Endothelial cell (in vitro differentiated cells): ENCODE measurements at regions not wholly inside any gene's neighbourhood (a gene's known extent, or its start where the extent isn't known, plus 50 kb on each side); places are given as distances from the start of the nearest gene placed in this dataset.

Experiments used
- DNase-seq: peaks from one replicate; pipeline ENCODE4 v3.0.0; 2021; ENCODE audit warnings: low spot score
- H3K27ac Mint-ChIP-seq: one replicate; pipeline ENCODE4 v1.8.0; 2021; ENCODE audit warnings: mixed read lengths, inconsistent platforms; ENCODE audit not compliant: unreplicated experiment
- H3K27me3 Mint-ChIP-seq: one replicate; pipeline ENCODE4 v1.8.0; 2021; ENCODE audit warnings: mild to moderate bottlenecking, moderate library complexity, mixed read lengths, inconsistent platforms; ENCODE audit not compliant: unreplicated experiment
- H3K36me3 Mint-ChIP-seq: one replicate; pipeline ENCODE4 v1.8.0; 2021; ENCODE audit warnings: mild to moderate bottlenecking, low read depth, mixed read lengths, inconsistent platforms; ENCODE audit not compliant: unreplicated experiment
- H3K4me1 Mint-ChIP-seq: one replicate; pipeline ENCODE4 v1.8.0; 2021; ENCODE audit warnings: mild to moderate bottlenecking, mixed read lengths, inconsistent platforms; ENCODE audit not compliant: unreplicated experiment
- H3K4me3 Mint-ChIP-seq: one replicate; pipeline ENCODE4 v1.8.0; 2021; ENCODE audit warnings: mild to moderate bottlenecking, mixed read lengths, inconsistent platforms; ENCODE audit not compliant: unreplicated experiment
- H3K9me3 Mint-ChIP-seq: one replicate; pipeline ENCODE4 v1.8.0; 2021; ENCODE audit warnings: mixed read lengths, inconsistent platforms; ENCODE audit not compliant: unreplicated experiment
- TF ChIP-seq, protein P1 (sequence below): fragments of 200-600 bp; sonication (generic); IDR thresholded peaks from one replicate; pipeline ENCODE4 v1.5.0; 2021; ENCODE audit warnings: antibody characterized with exemption; ENCODE audit not compliant: unreplicated experiment

- H3K4me1 Mint-ChIP-seq: no peaks in the 10 kb centered on the region
Measured at GRCh38 chr1:82348487-82348886, 547.8 kb downstream of the ADGRL2 start.

DNA sequence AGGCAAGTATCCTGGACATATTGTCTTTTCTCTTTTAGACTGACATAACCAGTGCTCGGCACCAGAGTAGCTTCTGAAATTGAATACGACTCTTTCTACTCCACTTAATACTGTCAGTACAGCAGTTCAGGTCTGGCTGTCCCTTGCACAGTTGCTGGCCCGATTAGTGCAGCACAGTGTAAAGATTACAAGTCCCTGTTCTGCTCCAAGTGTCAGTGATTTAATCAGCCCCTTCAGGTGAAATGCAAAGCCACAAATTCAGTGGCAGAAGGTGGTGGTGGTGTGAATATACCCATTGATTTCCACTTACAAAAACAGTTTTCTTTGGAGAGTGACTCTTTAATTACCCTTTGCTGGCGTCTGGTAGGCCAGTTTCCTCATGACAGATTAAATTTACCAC is 545.4 kb downstream of the ADGRL2 start:
- TF ChIP-seq, protein P1, sequence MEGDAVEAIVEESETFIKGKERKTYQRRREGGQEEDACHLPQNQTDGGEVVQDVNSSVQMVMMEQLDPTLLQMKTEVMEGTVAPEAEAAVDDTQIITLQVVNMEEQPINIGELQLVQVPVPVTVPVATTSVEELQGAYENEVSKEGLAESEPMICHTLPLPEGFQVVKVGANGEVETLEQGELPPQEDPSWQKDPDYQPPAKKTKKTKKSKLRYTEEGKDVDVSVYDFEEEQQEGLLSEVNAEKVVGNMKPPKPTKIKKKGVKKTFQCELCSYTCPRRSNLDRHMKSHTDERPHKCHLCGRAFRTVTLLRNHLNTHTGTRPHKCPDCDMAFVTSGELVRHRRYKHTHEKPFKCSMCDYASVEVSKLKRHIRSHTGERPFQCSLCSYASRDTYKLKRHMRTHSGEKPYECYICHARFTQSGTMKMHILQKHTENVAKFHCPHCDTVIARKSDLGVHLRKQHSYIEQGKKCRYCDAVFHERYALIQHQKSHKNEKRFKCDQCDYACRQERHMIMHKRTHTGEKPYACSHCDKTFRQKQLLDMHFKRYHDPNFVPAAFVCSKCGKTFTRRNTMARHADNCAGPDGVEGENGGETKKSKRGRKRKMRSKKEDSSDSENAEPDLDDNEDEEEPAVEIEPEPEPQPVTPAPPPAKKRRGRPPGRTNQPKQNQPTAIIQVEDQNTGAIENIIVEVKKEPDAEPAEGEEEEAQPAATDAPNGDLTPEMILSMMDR: no peak
- no peaks in the 10 kb centered on the region for H3K4me1 Mint-ChIP-seq
- H3K9me3 Mint-ChIP-seq: peaks cover 4% of the 10 kb centered on the region
- H3K27me3 Mint-ChIP-seq: no peaks in the 10 kb centered on the region
- no peak overlapping the region for H3K27ac Mint-ChIP-seq
- DNase-seq: no peak
- H3K4me3 Mint-ChIP-seq: no peak overlapping the region
- H3K36me3 Mint-ChIP-seq: no peaks in the 10 kb centered on the region

More at GRCh38 chr1:82348487-82348886, 547.8 kb downstream of the ADGRL2 start:
- Mint-ChIP-seq H3K9me3 (peaks cover 4% of the 10 kb centered on the region), H3K4me3 (no peak overlapping the region), H3K27me3 (no peaks in the 10 kb centered on the region), H3K27ac (no peak overlapping the region), H3K36me3 (no peaks in the 10 kb centered on the region)
- DNase-seq: no peak
- TF ChIP-seq, protein P1: no peak

GRCh38 chr1:82343381-82343780 is 542.6 kb downstream of the ADGRL2 start:
- no peaks in the 10 kb centered on the region for H3K27me3 Mint-ChIP-seq
- no peaks in the 10 kb centered on the region for H3K4me1 Mint-ChIP-seq
- no peak for DNase-seq
- H3K9me3 Mint-ChIP-seq: no peaks in the 10 kb centered on the region
- H3K4me3 Mint-ChIP-seq: no peak overlapping the region
- no peaks in the 10 kb centered on the region for H3K36me3 Mint-ChIP-seq
- TF ChIP-seq, protein P1: no peak
- no peak overlapping the region for H3K27ac Mint-ChIP-seq

GRCh38 chr1:82337635-82338034 is 536.9 kb downstream of the ADGRL2 start:
- no peak for DNase-seq
- TF ChIP-seq, protein P1: no peak
- H3K4me1 Mint-ChIP-seq: no peaks in the 10 kb centered on the region
- H3K4me3 Mint-ChIP-seq: no peak overlapping the region
- no peaks in the 10 kb centered on the region for H3K9me3 Mint-ChIP-seq
- H3K27ac Mint-ChIP-seq: no peak overlapping the region
- H3K27me3 Mint-ChIP-seq: peaks cover 1% of the 10 kb centered on the region
- no peaks in the 10 kb centered on the region for H3K36me3 Mint-ChIP-seq

- no peak for DNase-seq
- Mint-ChIP-seq H3K36me3 (peaks cover 4% of the 10 kb centered on the region), H3K4me1 (no peaks in the 10 kb centered on the region), H3K4me3 (no peak overlapping the region), H3K27ac (no peak overlapping the region), H3K9me3 (no peaks in the 10 kb centered on the region), H3K27me3 (no peaks in the 10 kb centered on the region)
- TF ChIP-seq, protein P1: no peak
Measured at GRCh38 chr1:82330330-82330729, 529.6 kb downstream of the ADGRL2 start.
